HG03103 (cell line): ENCODE measurements at regions not wholly inside any gene's neighbourhood (a gene's known extent, or its start where the extent isn't known, plus 50 kb on each side); places are given as distances from the start of the nearest gene placed in this dataset.

Experiments
- ATAC-seq: cut with Tn5 transposase; IDR thresholded peaks from one replicate; pipeline ENCODE4 v1.9.1; 2021; ENCODE audit warnings: low read depth; ENCODE audit not compliant: unreplicated experiment

DNA sequence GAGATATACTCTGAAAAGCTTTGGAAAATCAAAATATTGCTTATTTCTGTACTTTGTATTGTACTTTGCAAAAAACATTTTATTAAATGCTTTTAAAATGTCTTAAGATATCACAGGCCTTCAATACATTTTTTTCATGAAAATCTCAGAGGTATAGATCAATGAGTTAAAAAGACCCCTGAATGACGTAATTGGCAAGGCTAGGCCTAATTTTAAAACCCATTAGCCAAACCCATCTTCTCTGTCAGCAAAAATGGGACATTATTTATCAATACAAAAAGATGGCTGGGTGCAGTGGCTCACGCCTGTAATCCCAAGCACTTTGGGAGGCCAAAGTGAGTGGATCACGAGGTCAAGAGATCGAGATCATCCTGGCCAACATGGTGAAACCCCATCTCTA lies 84.8 kb upstream of the PAK5 start:
- ATAC-seq, result no peak

DNA sequence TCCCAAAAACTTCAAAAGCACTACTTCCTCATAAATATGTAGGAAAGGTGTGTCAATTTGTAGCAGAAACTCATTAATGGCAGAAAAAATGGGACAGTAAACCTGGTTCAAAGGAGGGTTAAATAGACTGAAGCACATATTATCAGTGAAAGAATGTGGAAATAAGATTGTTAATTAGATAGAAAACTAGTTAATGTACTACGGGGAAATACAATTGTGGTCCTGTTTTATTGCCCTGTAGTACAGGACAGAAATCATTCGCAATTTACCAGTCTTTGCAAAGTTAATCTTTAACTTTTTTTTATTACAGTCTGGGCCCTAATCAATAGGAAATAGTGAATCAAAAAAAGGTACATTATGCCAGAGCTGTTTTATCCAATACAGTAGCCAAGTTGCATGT lies 82.0 kb upstream of the PAK5 start:
- ATAC-seq, result no peak

GRCh38 chr20:9919271-9920014 lies 80.6 kb upstream of the PAK5 start:
- ATAC-seq, result peak; percentile 81

DNA sequence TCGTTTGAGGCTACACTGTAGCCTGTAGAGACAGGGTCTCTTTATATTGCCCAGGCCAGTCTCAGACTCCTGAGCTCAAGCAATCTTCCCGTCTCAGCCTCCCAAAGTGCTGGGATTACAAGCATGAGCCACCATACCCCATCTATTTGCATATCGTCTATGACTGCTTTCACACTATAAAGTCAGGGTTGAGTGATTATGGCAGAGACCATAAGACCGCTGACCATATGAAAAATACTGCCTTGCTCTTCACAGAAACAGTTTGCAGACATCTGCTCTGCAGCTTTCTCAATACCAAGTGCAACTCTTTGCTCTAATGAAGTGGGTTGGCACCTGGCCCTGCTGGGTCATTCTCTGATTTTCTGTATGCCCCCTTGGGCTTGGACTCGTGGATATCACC lies 79.5 kb upstream of the PAK5 start:
- ATAC-seq, result no peak

DNA sequence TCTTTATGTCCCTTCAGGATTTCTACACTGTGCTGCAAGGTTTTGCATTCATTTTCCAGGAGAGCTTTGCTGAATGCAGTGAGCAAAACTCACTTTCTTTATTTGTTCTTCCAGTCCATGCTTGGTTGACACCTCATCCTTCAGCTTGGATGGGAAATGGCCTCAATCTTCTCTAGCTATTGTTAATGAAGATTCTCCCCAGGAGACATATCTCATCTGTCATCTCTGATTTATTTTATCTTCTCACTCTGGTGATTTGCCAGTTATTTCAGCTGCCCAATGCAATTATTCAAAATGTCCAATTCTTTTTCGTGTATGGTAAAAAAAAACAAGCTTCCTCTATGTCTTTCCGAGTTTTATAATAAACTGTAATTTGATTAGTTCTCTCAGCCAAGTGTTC lies 77.9 kb upstream of the PAK5 start:
- no peak for ATAC-seq

DNA sequence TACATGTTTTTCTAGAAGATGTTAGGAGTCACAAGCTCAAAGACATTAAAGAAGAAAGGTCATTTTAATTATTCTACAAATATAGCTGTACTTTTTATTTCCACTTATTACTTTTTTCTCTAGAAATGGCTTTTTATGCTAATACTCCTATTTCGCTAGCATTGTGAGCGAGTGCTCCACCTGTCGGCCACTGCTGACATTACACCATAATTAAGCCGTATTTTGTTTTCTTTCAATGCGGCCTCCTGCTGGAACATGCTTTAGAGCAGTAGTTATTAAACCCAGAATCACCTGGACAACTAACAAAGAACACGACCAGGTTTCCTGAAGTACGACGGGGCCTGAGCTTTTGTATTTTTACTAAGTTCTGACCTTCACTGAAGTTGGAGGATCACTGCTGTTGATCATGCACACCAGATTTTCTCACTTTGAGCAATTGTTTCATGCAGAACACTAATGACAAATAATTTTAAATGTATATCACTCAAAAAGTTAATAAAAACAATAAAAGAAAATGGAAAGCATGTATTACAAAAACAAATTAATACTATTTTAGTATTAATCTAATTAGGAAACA lies 74.1 kb upstream of the PAK5 start:
- ATAC-seq, result no peak

DNA sequence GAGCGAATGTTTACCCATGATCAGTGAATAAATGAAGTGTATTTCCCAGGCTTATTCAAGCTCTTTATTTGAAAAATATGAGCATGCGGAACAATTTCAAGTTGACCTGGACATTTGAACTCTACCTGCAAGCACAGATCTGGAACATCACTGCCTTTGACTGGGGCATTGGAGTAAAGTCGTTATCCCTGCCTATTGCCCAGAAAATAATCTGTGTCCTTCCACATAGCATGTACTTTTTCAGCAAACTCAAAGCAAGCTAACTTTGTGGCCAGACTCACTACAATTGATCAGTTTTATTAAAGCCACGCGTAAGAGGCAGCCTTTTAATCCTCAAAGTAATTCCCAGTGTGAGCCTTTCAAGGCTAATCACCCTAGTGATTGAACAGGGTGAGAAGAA lies 73.4 kb upstream of the PAK5 start:
- ATAC-seq, result no peak

- ATAC-seq, result no peak
These were observed 72.6 kb upstream of the PAK5 start for GRCh38 chr20:9911519-9911918.

GRCh38 chr20:9909167-9909566 lies 70.3 kb upstream of the PAK5 start:
- no peak for ATAC-seq

DNA sequence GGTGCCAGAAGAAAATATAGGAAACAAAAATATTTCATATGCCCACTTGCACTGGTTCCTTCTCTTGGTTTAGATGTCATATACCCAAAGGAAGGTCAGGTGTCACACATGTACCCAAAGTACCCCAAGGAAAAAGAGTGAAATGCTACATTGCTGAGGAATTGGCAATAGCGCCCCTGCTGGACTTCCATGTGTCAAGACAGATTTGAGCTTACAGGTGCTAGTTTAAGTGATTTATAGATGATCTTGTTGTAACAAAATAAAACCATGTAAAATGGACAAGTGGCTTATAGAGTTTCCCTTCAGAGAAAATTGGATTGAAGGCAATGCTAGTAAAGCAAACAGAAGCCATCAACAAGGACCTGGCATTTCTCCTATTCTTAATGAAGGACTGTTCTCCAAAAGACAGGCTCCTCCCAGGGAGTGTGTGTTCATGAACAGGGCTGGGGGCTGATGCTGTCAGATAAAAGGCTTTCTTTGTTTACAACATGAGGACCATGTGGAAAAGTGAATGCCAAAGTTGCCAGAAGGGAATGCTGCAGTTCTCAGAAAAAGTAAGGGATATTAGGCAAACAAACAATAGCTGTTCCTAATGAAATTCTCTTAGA lies 64.3 kb upstream of the PAK5 start:
- peak; percentile 65 for ATAC-seq

GRCh38 chr20:9889270-9889981 lies 50.5 kb upstream of the PAK5 start:
- no peak for ATAC-seq
